BLaER1 treated with 17β-estradiol and CSF1 and Interleukin-3, amounts not matched to agents 10 nM and 100 nM (cell line): ENCODE measurements at regions not wholly inside any gene's neighbourhood (a gene's known extent, or its start where the extent isn't known, plus 50 kb on each side); places are given as distances from the start of the nearest gene placed in this dataset.
"Not testable (repeated sequence)": the region's sequence is repeated elsewhere in the genome, so short reads cannot be mapped to it uniquely, and the experiment has no call there.

Experiments
- H3K27ac ChIP-seq, 11 experiments: shearing (Covaris generic); formaldehyde crosslinking; 2 replicates each; pipeline ENCODE4 v1.8.1; 2022
- H3K27me3 ChIP-seq, 11 experiments: shearing (Covaris generic); formaldehyde crosslinking; 2 replicates each; pipeline ENCODE4 v1.8.1; 2022
- H3K36me3 ChIP-seq, 11 experiments: shearing (Covaris generic); formaldehyde crosslinking; 2 replicates each; pipeline ENCODE4 v1.8.1; 2022
- H3K4me1 ChIP-seq, 10 experiments: shearing (Covaris generic); formaldehyde crosslinking; 2 replicates each; pipeline ENCODE4 v1.8.1; 2022
- H3K4me2 ChIP-seq, 11 experiments: shearing (Covaris generic); formaldehyde crosslinking; 2 replicates each; pipeline ENCODE4 v1.8.1; 2022
- H3K4me3 ChIP-seq, 10 experiments: shearing (Covaris generic); formaldehyde crosslinking; 2 replicates each; pipeline ENCODE4 v1.8.1; 2022
- H3K9ac ChIP-seq, 11 experiments: shearing (Covaris generic); formaldehyde crosslinking; 2 replicates each; pipeline ENCODE4 v1.8.1; 2022
- H3K9me3 ChIP-seq, 11 experiments: shearing (Covaris generic); formaldehyde crosslinking; replicated peaks in 1 of 11; 2 replicates each; pipeline ENCODE4 v1.8.1; 2022
- H4K20me1 ChIP-seq, 11 experiments: shearing (Covaris generic); formaldehyde crosslinking; 2 replicates each; pipeline ENCODE4 v1.8.1; 2022
- Cebpa-rat ChIP-seq, 11 experiments: shearing (Covaris generic); IDR thresholded peaks; 2 replicates each; pipeline ENCODE4 v1.8.1; 2022

GRCh38 chr5:102654559-102655349 lies 100.4 kb upstream of the PAM start:
- Histone ChIP-seq H3K4me2 (no peak overlapping the region), H3K4me1 (no peaks in the 10 kb centered on the region), H3K9me3 (no peaks in the 10 kb centered on the region), H3K36me3 (no peaks in the 10 kb centered on the region), H3K27ac (no peak overlapping the region), H3K4me3 (no peak overlapping the region), H4K20me1 (no peaks in the 10 kb centered on the region), H3K27me3 (no peaks in the 10 kb centered on the region), H3K9ac (no peak overlapping the region)
- no peak for TF ChIP-seq Cebpa-rat (IDR thresholded peaks at IDR 0.05)

GRCh38 chr5:102659151-102659550 lies 96.0 kb upstream of the PAM start:
- Histone ChIP-seq H4K20me1 (no peaks in the 10 kb centered on the region), H3K27me3 (no peaks in the 10 kb centered on the region), H3K9me3 (no peaks in the 10 kb centered on the region), H3K4me2 (no peak overlapping the region), H3K9ac (no peak overlapping the region), H3K36me3 (no peaks in the 10 kb centered on the region), H3K4me1 (no peaks in the 10 kb centered on the region), H3K4me3 (no peak overlapping the region), H3K27ac (no peak overlapping the region)
- TF ChIP-seq Cebpa-rat (IDR thresholded peaks at IDR 0.05) = no peak

GRCh38 chr5:102660111-102660510 lies 95.0 kb upstream of the PAM start:
- no peaks in the 10 kb centered on the region for H4K20me1 ChIP-seq
- H3K4me2 ChIP-seq = no peak overlapping the region
- H3K9me3 ChIP-seq = no peaks in the 10 kb centered on the region
- H3K4me3 ChIP-seq = no peak overlapping the region
- no peak overlapping the region for H3K27ac ChIP-seq
- H3K27me3 ChIP-seq = no peaks in the 10 kb centered on the region
- no peak overlapping the region for H3K9ac ChIP-seq
- TF ChIP-seq Cebpa-rat (IDR thresholded peaks at IDR 0.05) = no peak
- no peaks in the 10 kb centered on the region for H3K36me3 ChIP-seq
- H3K4me1 ChIP-seq = no peaks in the 10 kb centered on the region

GRCh38 chr5:102663749-102664530 lies 91.2 kb upstream of the PAM start:
- no peaks in the 10 kb centered on the region for H3K36me3 ChIP-seq
- no peaks in the 10 kb centered on the region for H3K9me3 ChIP-seq
- no peaks in the 10 kb centered on the region for H3K4me1 ChIP-seq
- no peak overlapping the region for H3K27ac ChIP-seq
- H3K9ac ChIP-seq = no peak overlapping the region
- H3K4me3 ChIP-seq = no peak overlapping the region
- no peaks in the 10 kb centered on the region for H4K20me1 ChIP-seq
- no peaks in the 10 kb centered on the region for H3K27me3 ChIP-seq
- no peak overlapping the region for H3K4me2 ChIP-seq
- TF ChIP-seq Cebpa-rat (IDR thresholded peaks at IDR 0.05) = no peak

GRCh38 chr5:102664616-102665335 lies 90.3 kb upstream of the PAM start:
- H3K4me1 ChIP-seq = no peaks in the 10 kb centered on the region
- no peak overlapping the region for H3K4me3 ChIP-seq
- no peaks in the 10 kb centered on the region for H3K9me3 ChIP-seq
- H3K9ac ChIP-seq = no peak overlapping the region
- no peak for TF ChIP-seq Cebpa-rat (IDR thresholded peaks at IDR 0.05)
- no peaks in the 10 kb centered on the region for H3K36me3 ChIP-seq
- no peaks in the 10 kb centered on the region for H4K20me1 ChIP-seq
- no peaks in the 10 kb centered on the region for H3K27me3 ChIP-seq
- H3K27ac ChIP-seq = no peak overlapping the region
- no peak overlapping the region for H3K4me2 ChIP-seq

- Histone ChIP-seq H4K20me1 (no peaks in the 10 kb centered on the region), H3K9ac (no peak overlapping the region), H3K4me1 (no peaks in the 10 kb centered on the region), H3K4me3 (no peak overlapping the region), H3K4me2 (no peak overlapping the region), H3K36me3 (no peaks in the 10 kb centered on the region), H3K9me3 (no peaks in the 10 kb centered on the region), H3K27me3 (no peaks in the 10 kb centered on the region), H3K27ac (no peak overlapping the region)
- no peak for TF ChIP-seq Cebpa-rat (IDR thresholded peaks at IDR 0.05)
Observed at GRCh38 chr5:102666164-102666946, 88.8 kb upstream of the PAM start.

GRCh38 chr5:102668220-102668932 lies 86.7 kb upstream of the PAM start:
- no peak overlapping the region for H3K4me3 ChIP-seq
- no peaks in the 10 kb centered on the region for H4K20me1 ChIP-seq
- no peak overlapping the region for H3K4me2 ChIP-seq
- no peaks in the 10 kb centered on the region for H3K4me1 ChIP-seq
- no peak for TF ChIP-seq Cebpa-rat (IDR thresholded peaks at IDR 0.05)
- no peaks in the 10 kb centered on the region for H3K9me3 ChIP-seq
- no peaks in the 10 kb centered on the region for H3K27me3 ChIP-seq
- H3K36me3 ChIP-seq = no peaks in the 10 kb centered on the region
- H3K9ac ChIP-seq = no peak overlapping the region
- no peak overlapping the region for H3K27ac ChIP-seq

GRCh38 chr5:102670224-102670836 lies 84.8 kb upstream of the PAM start:
- no peak overlapping the region for H3K4me3 ChIP-seq
- no peak overlapping the region for H3K27ac ChIP-seq

GRCh38 chr5:102671033-102671734 lies 83.9 kb upstream of the PAM start:
- not testable (repeated sequence) for H3K4me3 ChIP-seq, H3K27ac ChIP-seq, H3K9me3 ChIP-seq, H3K4me1 ChIP-seq, H3K4me2 ChIP-seq, H3K27me3 ChIP-seq, H3K9ac ChIP-seq, H3K36me3 ChIP-seq, H4K20me1 ChIP-seq

More at GRCh38 chr5:102670224-102670836, 84.8 kb upstream of the PAM start:
- Histone ChIP-seq H3K4me2 (no peak overlapping the region), H3K27me3 (no peaks in the 10 kb centered on the region), H3K36me3 (no peaks in the 10 kb centered on the region), H3K9ac (no peak overlapping the region), H3K4me1 (no peaks in the 10 kb centered on the region), H3K9me3 (no peaks in the 10 kb centered on the region), H4K20me1 (no peaks in the 10 kb centered on the region)
- TF ChIP-seq Cebpa-rat (IDR thresholded peaks at IDR 0.05) = no peak
